ENCODE measurements at regions not wholly inside any gene's neighbourhood (a gene's known extent, or its start where the extent isn't known, plus 50 kb on each side); places are given as distances from the start of the nearest gene placed in this dataset.

DNA sequence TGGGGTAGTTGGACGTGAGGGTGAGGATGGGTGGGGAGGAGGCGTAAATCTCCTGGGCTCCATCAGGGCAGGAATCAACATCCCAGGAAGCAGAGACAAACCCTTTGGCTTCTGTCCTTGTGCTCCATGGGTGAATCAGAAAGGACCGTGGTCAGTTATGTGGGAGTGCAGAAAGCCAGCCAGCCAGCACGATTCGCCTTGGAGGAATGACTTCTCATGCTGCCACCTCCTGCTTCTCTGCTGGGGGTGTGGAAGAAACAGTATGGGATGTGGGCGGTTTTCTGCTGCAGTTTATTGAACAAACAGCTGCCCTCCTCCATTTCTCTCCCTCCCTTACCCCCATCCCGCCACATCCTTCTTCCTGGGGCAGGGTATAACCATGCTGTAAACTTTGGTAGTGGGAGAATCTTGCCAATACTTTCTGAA, 214.5 kb downstream of the SOX4 start:
- peak in 2 of 3 donors; percentile 58 to 78 for DNase-seq
- WGBS, 2 donors, result 64 to 74% methylated on average over 7 of the region's 7 CpGs
- Histone ChIP-seq H3K36me3 (ENCODE audit: control insufficient read depth in 4 of 4, insufficient read depth in 4 of 4, low read length in 4 of 4) (no peaks in the 10 kb centered on the region), H3K27ac (ENCODE audit: low read depth in 1 of 2, low read length in 1 of 2) (peak overlapping the region in 1 of 2 donors; percentile 32), H3K4me1 (ENCODE audit: control insufficient read depth in 5 of 5, insufficient read depth in 5 of 5, low read length in 5 of 5) (peaks cover 6 to 30% (median 14%) of the 10 kb centered on the region in 5 donors), H3K4me3 (no peak overlapping the region), H3K9ac (ENCODE audit: insufficient read depth in 1 of 2, low read length in 2 of 2) (no peak overlapping the region), H3K9me3 (ENCODE audit: control insufficient read depth in 4 of 4, insufficient read depth in 3 of 4, low read length in 3 of 4) (no peaks in the 10 kb centered on the region), H3K27me3 (ENCODE audit: control insufficient read depth in 3 of 3, insufficient read depth in 3 of 3, low read length in 2 of 3) (no peaks in the 10 kb centered on the region)
- TF ChIP-seq, protein P1, sequence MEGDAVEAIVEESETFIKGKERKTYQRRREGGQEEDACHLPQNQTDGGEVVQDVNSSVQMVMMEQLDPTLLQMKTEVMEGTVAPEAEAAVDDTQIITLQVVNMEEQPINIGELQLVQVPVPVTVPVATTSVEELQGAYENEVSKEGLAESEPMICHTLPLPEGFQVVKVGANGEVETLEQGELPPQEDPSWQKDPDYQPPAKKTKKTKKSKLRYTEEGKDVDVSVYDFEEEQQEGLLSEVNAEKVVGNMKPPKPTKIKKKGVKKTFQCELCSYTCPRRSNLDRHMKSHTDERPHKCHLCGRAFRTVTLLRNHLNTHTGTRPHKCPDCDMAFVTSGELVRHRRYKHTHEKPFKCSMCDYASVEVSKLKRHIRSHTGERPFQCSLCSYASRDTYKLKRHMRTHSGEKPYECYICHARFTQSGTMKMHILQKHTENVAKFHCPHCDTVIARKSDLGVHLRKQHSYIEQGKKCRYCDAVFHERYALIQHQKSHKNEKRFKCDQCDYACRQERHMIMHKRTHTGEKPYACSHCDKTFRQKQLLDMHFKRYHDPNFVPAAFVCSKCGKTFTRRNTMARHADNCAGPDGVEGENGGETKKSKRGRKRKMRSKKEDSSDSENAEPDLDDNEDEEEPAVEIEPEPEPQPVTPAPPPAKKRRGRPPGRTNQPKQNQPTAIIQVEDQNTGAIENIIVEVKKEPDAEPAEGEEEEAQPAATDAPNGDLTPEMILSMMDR (IDR thresholded peaks at IDR 0.05; ENCODE audit: control extremely low read depth, extremely low read depth), result no peak
- no peak for ATAC-seq (ENCODE audit: insufficient read depth, low FRiP score)

GRCh38 chr6:21808551-21809242, 215.1 kb downstream of the SOX4 start:
- H3K27ac ChIP-seq (ENCODE audit: low read depth in 1 of 2, low read length in 1 of 2), result peak overlapping the region; percentile 7 to 41

DNA sequence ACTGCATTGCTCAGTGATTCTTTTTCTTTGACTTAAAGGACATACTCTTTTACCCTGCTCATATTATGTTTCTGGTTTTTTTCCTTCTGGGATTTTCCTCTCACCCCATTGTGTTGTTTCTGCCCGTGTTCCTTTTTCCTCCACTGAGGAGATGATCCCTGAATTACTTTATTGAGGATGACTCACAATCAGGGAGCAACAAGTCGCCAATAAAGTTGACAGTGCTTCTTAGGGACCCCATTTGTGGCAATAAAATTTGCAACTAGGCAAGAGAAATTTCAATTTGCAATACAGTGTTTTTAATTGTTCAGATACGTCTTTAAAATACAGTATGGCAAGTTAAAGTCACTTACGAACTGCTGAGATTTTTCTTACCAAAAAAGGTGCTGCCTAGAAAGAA, 217.9 kb downstream of the SOX4 start:
- ATAC-seq (ENCODE audit: insufficient read depth, low FRiP score) (no peak), DNase-seq (no peak)
- H3K27ac ChIP-seq (ENCODE audit: low read depth in 1 of 2, low read length in 1 of 2), result no peak overlapping the region
- H3K4me3 ChIP-seq, result no peak overlapping the region
- H3K4me1 ChIP-seq (ENCODE audit: control insufficient read depth in 5 of 5, insufficient read depth in 5 of 5, low read length in 5 of 5), result peaks cover 6 to 27% (median 14%) of the 10 kb centered on the region in 5 donors
- no peak overlapping the region for H3K9ac ChIP-seq (ENCODE audit: insufficient read depth in 1 of 2, low read length in 2 of 2)
- TF ChIP-seq, protein P1 (IDR thresholded peaks at IDR 0.05; ENCODE audit: control extremely low read depth, extremely low read depth), result no peak
- H3K9me3 ChIP-seq (ENCODE audit: control insufficient read depth in 4 of 4, insufficient read depth in 3 of 4, low read length in 3 of 4), result no peaks in the 10 kb centered on the region
- H3K36me3 ChIP-seq (ENCODE audit: control insufficient read depth in 4 of 4, insufficient read depth in 4 of 4, low read length in 4 of 4), result no peaks in the 10 kb centered on the region
- no peaks in the 10 kb centered on the region for H3K27me3 ChIP-seq (ENCODE audit: control insufficient read depth in 3 of 3, insufficient read depth in 3 of 3, low read length in 2 of 3)
- 90 to 93% methylated on average over 4 of the region's 4 CpGs for WGBS, 2 donors

More at GRCh38 chr6:21808551-21809242, 215.1 kb downstream of the SOX4 start:
- TF ChIP-seq, protein P1 (IDR thresholded peaks at IDR 0.05; ENCODE audit: control extremely low read depth, extremely low read depth), result no peak
- ATAC-seq (ENCODE audit: insufficient read depth, low FRiP score), result peak; percentile 16
- Histone ChIP-seq H3K9ac (ENCODE audit: insufficient read depth in 1 of 2, low read length in 2 of 2) (peak overlapping the region in 1 of 2 donors; percentile 40), H3K4me1 (ENCODE audit: control insufficient read depth in 5 of 5, insufficient read depth in 5 of 5, low read length in 5 of 5) (peaks cover 6 to 30% (median 14%) of the 10 kb centered on the region in 5 donors), H3K9me3 (ENCODE audit: control insufficient read depth in 4 of 4, insufficient read depth in 3 of 4, low read length in 3 of 4) (no peaks in the 10 kb centered on the region), H3K27me3 (ENCODE audit: control insufficient read depth in 3 of 3, insufficient read depth in 3 of 3, low read length in 2 of 3) (no peaks in the 10 kb centered on the region), H3K36me3 (ENCODE audit: control insufficient read depth in 4 of 4, insufficient read depth in 4 of 4, low read length in 4 of 4) (no peaks in the 10 kb centered on the region), H3K4me3 (no peak overlapping the region)
- WGBS, 2 donors, result 53 to 65% methylated on average over 16 of the region's 16 CpGs
- peak; percentile 37 to 81 (median 79) for DNase-seq

Measured in lung (tissue), 11 donors.